Neuron (in vitro differentiated cells): ENCODE measurements at regions not wholly inside any gene's neighbourhood (a gene's known extent, or its start where the extent isn't known, plus 50 kb on each side); places are given as distances from the start of the nearest gene placed in this dataset.

ENCODE experiments used
- H2AFZ ChIP-seq: one replicate; pipeline ENCODE4 v1.6.1; 2013; ENCODE audit warnings: low read depth, mild to moderate bottlenecking, inconsistent platforms, low read length, moderate library complexity
- H3K27me3 ChIP-seq: one replicate; pipeline ENCODE4 v1.6.1; 2013; ENCODE audit warnings: low read length; ENCODE audit not compliant: insufficient read depth
- H3K36me3 ChIP-seq: one replicate; pipeline ENCODE4 v1.6.1; 2013; ENCODE audit warnings: low read length; ENCODE audit not compliant: insufficient read depth
- H3K4me1 ChIP-seq: one replicate; pipeline ENCODE4 v1.6.1; 2013; ENCODE audit warnings: low read length; ENCODE audit not compliant: insufficient read depth
- H3K4me3 ChIP-seq: 2 replicates; pipeline ENCODE4 v1.5.1; 2013; ENCODE audit warnings: mild to moderate bottlenecking, low read length, moderate library complexity
- H3K9me3 ChIP-seq: one replicate; pipeline ENCODE4 v1.6.1; 2013; ENCODE audit warnings: low read length

DNA sequence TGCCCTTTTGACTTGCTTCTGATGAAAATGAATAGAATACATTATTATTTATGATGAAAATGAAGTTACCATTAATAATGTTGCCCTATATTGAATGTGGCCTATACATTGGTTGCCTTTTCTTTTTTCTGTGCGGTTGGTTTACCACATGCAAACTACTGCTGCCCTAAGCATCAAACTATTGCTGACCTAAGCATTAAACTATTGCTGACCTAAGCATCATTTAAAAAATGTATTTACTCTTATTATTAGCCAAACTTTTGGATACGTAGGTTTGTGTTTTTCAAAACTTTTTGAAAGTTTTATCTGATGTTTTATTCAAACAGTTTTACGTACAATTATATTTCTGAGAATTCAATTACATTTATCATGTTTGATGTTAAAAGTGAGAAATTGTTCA, 76.0 kb upstream of the CDH10 start:
- Histone ChIP-seq H3K27me3 (no peaks in the 10 kb centered on the region), H2AFZ (no peak overlapping the region), H3K36me3 (no peaks in the 10 kb centered on the region), H3K9me3 (no peaks in the 10 kb centered on the region), H3K4me1 (no peaks in the 10 kb centered on the region), H3K4me3 (no peak overlapping the region)

GRCh38 chr5:24714746-24715145, 70.0 kb upstream of the CDH10 start:
- Histone ChIP-seq H3K9me3 (no peaks in the 10 kb centered on the region), H3K4me3 (no peak overlapping the region), H3K4me1 (no peaks in the 10 kb centered on the region), H2AFZ (no peak overlapping the region), H3K36me3 (no peaks in the 10 kb centered on the region), H3K27me3 (no peaks in the 10 kb centered on the region)

- no peak overlapping the region for H2AFZ ChIP-seq
- no peaks in the 10 kb centered on the region for H3K27me3 ChIP-seq
- H3K36me3 ChIP-seq: no peaks in the 10 kb centered on the region
- H3K4me1 ChIP-seq: no peaks in the 10 kb centered on the region
- H3K9me3 ChIP-seq: no peaks in the 10 kb centered on the region
- H3K4me3 ChIP-seq: no peak overlapping the region
Measured at GRCh38 chr5:24712947-24713346, 68.2 kb upstream of the CDH10 start.

- no peaks in the 10 kb centered on the region for H3K36me3 ChIP-seq
- H3K27me3 ChIP-seq: no peaks in the 10 kb centered on the region
- no peaks in the 10 kb centered on the region for H3K4me1 ChIP-seq
- H2AFZ ChIP-seq: no peak overlapping the region
- H3K4me3 ChIP-seq: no peak overlapping the region
- no peaks in the 10 kb centered on the region for H3K9me3 ChIP-seq
Measured at GRCh38 chr5:24712047-24712446, 67.3 kb upstream of the CDH10 start.

- Histone ChIP-seq H3K4me3 (no peak overlapping the region), H2AFZ (no peak overlapping the region), H3K36me3 (no peaks in the 10 kb centered on the region), H3K4me1 (peaks cover 2% of the 10 kb centered on the region), H3K27me3 (no peaks in the 10 kb centered on the region), H3K9me3 (no peaks in the 10 kb centered on the region)
Measured at GRCh38 chr5:24703934-24704333, 59.2 kb upstream of the CDH10 start.
